HAP-1 (cell line): ENCODE measurements at regions not wholly inside any gene's neighbourhood (a gene's known extent, or its start where the extent isn't known, plus 50 kb on each side); places are given as distances from the start of the nearest gene placed in this dataset.
"Not testable (repeated sequence)": the region's sequence is repeated elsewhere in the genome, so short reads cannot be mapped to it uniquely, and the experiment has no call there.

Experiments used
- DNase-seq, 2 experiments: peaks; one replicate each; pipeline ENCODE4 v3.0.0-alpha.2; 2016 to 2020; ENCODE audit warnings: low spot score in 2 of 2
- H3K27me3 ChIP-seq: fragments of 250-450 bp; sonication (Bioruptor Pico); 2 replicates; pipeline ENCODE4 v1.5.1; 2020; ENCODE audit warnings: low read depth, mild to moderate bottlenecking, moderate library complexity
- H3K36me3 ChIP-seq: fragments of 250-450 bp; sonication (Bioruptor Pico); replicated peaks from 2 replicates; pipeline ENCODE4 v1.5.1; 2020; ENCODE audit warnings: mild to moderate bottlenecking
- H3K4me1 ChIP-seq: fragments of 250-450 bp; sonication (Bioruptor Pico); 2 replicates; pipeline ENCODE4 v1.5.1; 2020; ENCODE audit warnings: mild to moderate bottlenecking
- H3K4me3 ChIP-seq: fragments of 250-450 bp; sonication (Bioruptor Pico); 2 replicates; pipeline ENCODE4 v1.5.1; 2020; ENCODE audit warnings: mild to moderate bottlenecking, moderate library complexity
- H3K9me3 ChIP-seq: fragments of 250-450 bp; sonication (Bioruptor Pico); 2 replicates; pipeline ENCODE4 v1.5.1; 2020; ENCODE audit warnings: mild to moderate bottlenecking, moderate library complexity
- in situ Hi-C: fragments of 300-500 bp; cut with MboI; formaldehyde crosslinking; loops from 3 replicates; pipeline ENCODE4 v1.14.3; 2020; ENCODE audit warnings: low sequenced_read_pairs, inconsistent platforms, mixed read lengths

- Histone ChIP-seq H3K4me3 (no peak overlapping the region), H3K27me3 (no peaks in the 10 kb centered on the region), H3K36me3 (no peaks in the 10 kb centered on the region), H3K4me1 (no peaks in the 10 kb centered on the region), H3K9me3 (peaks cover 2% of the 10 kb centered on the region; the same call in 1 of the 2 replicates)
- in situ Hi-C loops: no loop called here
- no peak for DNase-seq
Observed at GRCh38 chr10:121260377-121260776, 337.9 kb downstream of the FGFR2 start.

GRCh38 chr10:121261665-121262064 is 336.6 kb downstream of the FGFR2 start:
- no peaks in the 10 kb centered on the region for H3K27me3 ChIP-seq
- H3K4me1 ChIP-seq: no peaks in the 10 kb centered on the region
- in situ Hi-C loops: no loop called here
- H3K4me3 ChIP-seq: no peak overlapping the region
- H3K9me3 ChIP-seq: peaks cover 2% of the 10 kb centered on the region; the same call in 1 of the 2 replicates
- no peak for DNase-seq
- no peaks in the 10 kb centered on the region for H3K36me3 ChIP-seq

GRCh38 chr10:121262774-121263430 is 335.3 kb downstream of the FGFR2 start:
- Histone ChIP-seq H3K36me3 (no peaks in the 10 kb centered on the region), H3K4me3 (no peak overlapping the region), H3K27me3 (no peaks in the 10 kb centered on the region), H3K9me3 (peaks cover 2% of the 10 kb centered on the region; the same call in 1 of the 2 replicates), H3K4me1 (no peaks in the 10 kb centered on the region)
- no peak for DNase-seq
- in situ Hi-C loops: no loop called here

- no peak for DNase-seq
- H3K4me1 ChIP-seq: no peaks in the 10 kb centered on the region
- H3K36me3 ChIP-seq: no peaks in the 10 kb centered on the region
- H3K27me3 ChIP-seq: no peaks in the 10 kb centered on the region
- H3K9me3 ChIP-seq: peaks cover 2% of the 10 kb centered on the region; the same call in 1 of the 2 replicates
- in situ Hi-C loops: no loop called here
- H3K4me3 ChIP-seq: no peak overlapping the region
Observed at GRCh38 chr10:121263431-121263783, 334.8 kb downstream of the FGFR2 start.

GRCh38 chr10:121265360-121266123 is 332.7 kb downstream of the FGFR2 start:
- in situ Hi-C loops: no loop called here
- Histone ChIP-seq H3K9me3 (no peaks in the 10 kb centered on the region), H3K4me1 (no peaks in the 10 kb centered on the region), H3K27me3 (no peaks in the 10 kb centered on the region), H3K36me3 (no peaks in the 10 kb centered on the region), H3K4me3 (no peak overlapping the region)
- DNase-seq: no peak

GRCh38 chr10:121266370-121266769 is 331.9 kb downstream of the FGFR2 start:
- no peak overlapping the region for H3K4me3 ChIP-seq
- no peaks in the 10 kb centered on the region for H3K9me3 ChIP-seq
- H3K4me1 ChIP-seq: no peaks in the 10 kb centered on the region
- no peaks in the 10 kb centered on the region for H3K36me3 ChIP-seq
- DNase-seq: no peak
- H3K27me3 ChIP-seq: no peaks in the 10 kb centered on the region
- in situ Hi-C loops: no loop called here

- H3K4me1 ChIP-seq: no peaks in the 10 kb centered on the region
- DNase-seq: no peak
- H3K4me3 ChIP-seq: no peak overlapping the region
- H3K27me3 ChIP-seq: no peaks in the 10 kb centered on the region
- H3K9me3 ChIP-seq: no peaks in the 10 kb centered on the region
- H3K36me3 ChIP-seq: no peaks in the 10 kb centered on the region
- in situ Hi-C loops: no loop called here
Observed at GRCh38 chr10:121267236-121268003, 330.8 kb downstream of the FGFR2 start.

GRCh38 chr10:121268363-121268762 is 329.9 kb downstream of the FGFR2 start:
- no peaks in the 10 kb centered on the region for H3K36me3 ChIP-seq
- H3K9me3 ChIP-seq: no peaks in the 10 kb centered on the region
- no peak for DNase-seq
- no peak overlapping the region for H3K4me3 ChIP-seq
- no peaks in the 10 kb centered on the region for H3K27me3 ChIP-seq
- in situ Hi-C loops: no loop called here
- no peaks in the 10 kb centered on the region for H3K4me1 ChIP-seq

- H3K4me3 ChIP-seq: no peak overlapping the region
- DNase-seq: no peak
- no peaks in the 10 kb centered on the region for H3K36me3 ChIP-seq
- H3K27me3 ChIP-seq: no peaks in the 10 kb centered on the region
- H3K9me3 ChIP-seq: no peaks in the 10 kb centered on the region
- no peaks in the 10 kb centered on the region for H3K4me1 ChIP-seq
- in situ Hi-C loops: no loop called here
Observed at GRCh38 chr10:121268863-121269432, 329.3 kb downstream of the FGFR2 start.

GRCh38 chr10:121270906-121271305 is 327.3 kb downstream of the FGFR2 start:
- in situ Hi-C loops: no loop called here
- no peaks in the 10 kb centered on the region for H3K9me3 ChIP-seq
- no peaks in the 10 kb centered on the region for H3K4me1 ChIP-seq
- H3K27me3 ChIP-seq: no peaks in the 10 kb centered on the region
- no peak for DNase-seq
- H3K36me3 ChIP-seq: no peaks in the 10 kb centered on the region
- no peak overlapping the region for H3K4me3 ChIP-seq

GRCh38 chr10:121276046-121276445 is 322.2 kb downstream of the FGFR2 start:
- DNase-seq: no peak
- in situ Hi-C loops: no loop called here
- Histone ChIP-seq H3K9me3 (no peaks in the 10 kb centered on the region), H3K27me3 (no peaks in the 10 kb centered on the region; the same call in 1 of the 2 replicates), H3K4me3 (no peak overlapping the region), H3K4me1 (no peaks in the 10 kb centered on the region), H3K36me3 (no peaks in the 10 kb centered on the region)

GRCh38 chr10:121276822-121277221 is 321.4 kb downstream of the FGFR2 start:
- in situ Hi-C loops: no loop called here
- H3K4me1 ChIP-seq: no peaks in the 10 kb centered on the region

GRCh38 chr10:121278386-121278785 is 319.9 kb downstream of the FGFR2 start:
- in situ Hi-C loops: not testable (repeated sequence)

More at GRCh38 chr10:121276822-121277221, 321.4 kb downstream of the FGFR2 start:
- Histone ChIP-seq H3K27me3 (no peaks in the 10 kb centered on the region; the same call in 1 of the 2 replicates), H3K4me3 (no peak overlapping the region), H3K36me3 (no peaks in the 10 kb centered on the region), H3K9me3 (no peaks in the 10 kb centered on the region)
- DNase-seq: no peak

More at GRCh38 chr10:121278386-121278785, 319.9 kb downstream of the FGFR2 start:
- not testable (repeated sequence) for DNase-seq, H3K9me3 ChIP-seq, H3K36me3 ChIP-seq, H3K4me1 ChIP-seq, H3K27me3 ChIP-seq, H3K4me3 ChIP-seq
